AML-193 (cell line): ENCODE measurements at regions not wholly inside any gene's neighbourhood (a gene's known extent, or its start where the extent isn't known, plus 50 kb on each side); places are given as distances from the start of the nearest gene placed in this dataset.

Experiments used
- DNase-seq, 2 experiments: peaks; one replicate each; lab custom pipeline; 2025; lab: John Stamatoyannopoulos, UW

GRCh38 chr12:16681196-16681595, 75.2 kb upstream of the LMO3 start:
- DNase-seq = no peak

GRCh38 chr12:16675438-16675837, 69.5 kb upstream of the LMO3 start:
- no peak for DNase-seq

GRCh38 chr12:16674885-16675284, 68.9 kb upstream of the LMO3 start:
- DNase-seq = no peak

DNA sequence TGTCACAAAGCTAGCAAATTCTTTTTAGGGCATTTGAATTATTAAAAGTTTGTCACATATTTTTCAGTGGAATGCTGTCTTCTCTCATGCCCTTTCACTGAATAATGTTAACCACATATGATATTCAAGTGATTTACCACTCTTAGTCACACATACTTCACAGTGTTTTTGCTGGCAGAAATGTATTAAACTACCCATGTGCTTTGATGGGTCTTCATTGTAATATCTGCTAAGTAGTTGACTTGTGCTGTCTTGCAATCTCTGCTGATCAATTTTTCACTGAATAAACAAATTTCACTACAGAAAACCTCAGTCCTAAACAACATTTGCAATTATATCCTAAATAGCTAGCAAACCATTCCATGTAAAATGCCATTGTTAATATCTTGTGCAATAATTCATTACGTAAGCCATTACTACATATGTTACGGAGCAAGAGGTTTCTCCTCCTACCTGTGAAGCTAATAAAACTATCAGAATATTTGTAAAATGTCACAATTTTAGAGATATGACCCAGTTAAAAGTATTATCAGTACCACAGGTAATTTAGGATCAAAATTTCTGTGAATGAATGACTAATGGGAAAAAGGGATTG, 64.6 kb upstream of the LMO3 start:
- DNase-seq = no peak

DNA sequence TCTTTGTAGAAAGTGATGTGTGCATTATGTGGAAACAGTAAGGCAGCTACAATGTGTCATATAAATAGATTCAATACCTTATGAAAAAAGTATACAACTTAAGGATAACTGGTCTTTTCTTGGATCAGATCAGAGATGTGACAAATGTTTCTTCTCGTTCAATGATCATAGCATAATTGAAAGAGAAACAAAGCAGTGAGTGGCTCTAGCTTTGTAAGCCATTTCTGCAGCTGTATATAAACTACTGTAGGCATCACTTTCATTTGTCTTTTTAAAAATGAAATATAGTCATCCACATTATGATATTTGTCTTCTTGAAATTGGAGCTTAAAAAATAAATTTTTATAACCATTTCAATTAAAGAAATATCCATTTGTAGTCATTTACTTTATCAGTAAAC, 63.8 kb upstream of the LMO3 start:
- no peak for DNase-seq

DNA sequence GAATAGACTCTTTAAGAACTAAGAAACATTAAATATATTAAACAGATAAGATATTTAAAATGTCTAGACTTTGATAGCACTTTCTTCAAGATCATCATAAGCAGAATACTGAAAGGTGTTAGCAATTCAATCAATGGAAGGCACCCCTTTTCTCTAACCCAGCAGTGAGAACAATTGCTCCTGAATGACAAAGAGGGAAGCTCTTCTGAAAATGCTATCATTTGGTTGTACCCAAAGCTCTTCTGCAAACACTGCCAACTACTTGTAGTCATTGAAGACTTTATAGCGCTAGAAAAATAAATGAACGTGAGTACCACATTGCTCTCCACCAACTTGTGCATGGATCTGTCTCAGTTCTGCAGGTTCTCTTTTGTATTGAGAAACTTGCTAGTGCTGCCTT, 62.2 kb upstream of the LMO3 start:
- no peak for DNase-seq

- DNase-seq = no peak
These were observed 52.7 kb upstream of the LMO3 start for GRCh38 chr12:16658699-16659098.
